Endothelial cell of umbilical vein (primary cell): ENCODE measurements at regions not wholly inside any gene's neighbourhood (a gene's known extent, or its start where the extent isn't known, plus 50 kb on each side); places are given as distances from the start of the nearest gene placed in this dataset.

ENCODE experiments used
- BruUV-seq: library from RNA; stranded (reverse); fragments of 400-500 nt; replicated peaks from 2 replicates; lab custom pipeline; 2021; lab: Mats Ljungman, UMichigan
- CTCF ChIA-PET: fragments of 300-600, 350-600 bp; sonication (Branson Sonifier 250); formaldehyde crosslinking; loops from one replicate; lab custom pipeline; 2021; ENCODE audit warnings: antibody characterized with exemption, inconsistent platforms; lab: Charles Lee
- POLR2A ChIA-PET: fragments of 300-600, 350-600 bp; sonication (Branson Sonifier 250); formaldehyde crosslinking; loops from one replicate; lab custom pipeline; 2021; ENCODE audit warnings: antibody characterized with exemption, inconsistent platforms; lab: Charles Lee
- DNase-seq: peaks from one replicate; pipeline ENCODE4 v3.0.0-alpha.2; 2011; ENCODE audit warnings: low read depth, low spot score
- FAIRE-seq: peaks from 2 replicates; lab custom pipeline; 2011; peaks lifted over from hg19 to GRCh38; lab: Jason Lieb, UNC
- H2AFZ ChIP-seq: 2 replicates; pipeline ENCODE4 v1.6.0; 2012; ENCODE audit warnings: low read depth, low read length, control low read depth, inconsistent platforms
- H3K27ac ChIP-seq: 2 replicates; pipeline ENCODE4 v1.5.1; 2011; ENCODE audit warnings: low read depth, mild to moderate bottlenecking, control low read depth, low read length, moderate library complexity; ENCODE audit not compliant: insufficient read depth
- H3K27me3 ChIP-seq, 2 experiments: 2 replicates each; pipeline versions ENCODE4 v1.6.0 to v1.6.1; 2011; ENCODE audit warnings: low read length in 2 of 2, mixed read lengths in 1 of 2; ENCODE audit not compliant: control insufficient read depth in 2 of 2, insufficient read depth in 2 of 2
- H3K36me3 ChIP-seq, 2 experiments: 2 replicates in 1 of 2; 3 replicates in 1 of 2; pipeline ENCODE4 v1.5.1; 2011; ENCODE audit warnings: low read length in 2 of 2, mild to moderate bottlenecking in 1 of 2, moderate library complexity in 1 of 2; ENCODE audit not compliant: control insufficient read depth in 2 of 2, insufficient read depth in 2 of 2; ENCODE audit errors: extremely low read depth in 1 of 2
- H3K4me1 ChIP-seq: 3 replicates; pipeline ENCODE4 v1.5.1; 2011; ENCODE audit warnings: mild to moderate bottlenecking, low read length; ENCODE audit not compliant: control insufficient read depth, insufficient read depth; ENCODE audit errors: extremely low read depth
- H3K4me2 ChIP-seq: 2 replicates; pipeline ENCODE4 v1.6.1; 2011; ENCODE audit warnings: low read length, control low read depth, mixed read lengths; ENCODE audit not compliant: insufficient read depth
- H3K4me3 ChIP-seq, 3 experiments: fragments of 200-600 bp in 1 of 3; sonication (generic), shearing (Covaris generic) in 1 of 3; replicated peaks in 1 of 3; 2 replicates each; pipeline ENCODE4 v1.5.1; 2011 to 2016; ENCODE audit warnings: control low read depth in 3 of 3, low read length in 3 of 3, mild to moderate bottlenecking in 2 of 3, inconsistent platforms in 1 of 3, low read depth in 1 of 3, moderate library complexity in 1 of 3; ENCODE audit not compliant: insufficient read depth in 1 of 3
- H3K79me2 ChIP-seq: 2 replicates; pipeline ENCODE4 v1.6.0; 2012; ENCODE audit warnings: low read length, inconsistent platforms; ENCODE audit not compliant: control insufficient read depth, insufficient read depth
- H3K9ac ChIP-seq: replicated peaks from 2 replicates; pipeline ENCODE3; 2011; ENCODE audit warnings: low read length, control low read depth; ENCODE audit not compliant: insufficient read depth; ENCODE audit errors: extremely low read depth
- H3K9me1 ChIP-seq: replicated peaks from 3 replicates; pipeline ENCODE4 v1.6.0; 2011; ENCODE audit warnings: mild to moderate bottlenecking, low read length; ENCODE audit not compliant: control insufficient read depth, insufficient read depth; ENCODE audit errors: extremely low read depth
- H3K9me3 ChIP-seq: replicated peaks from 2 replicates; pipeline ENCODE4 v1.5.1; 2012; ENCODE audit warnings: low read length, inconsistent platforms; ENCODE audit not compliant: control insufficient read depth, insufficient read depth
- H4K20me1 ChIP-seq: replicated peaks from 2 replicates; pipeline ENCODE3; 2011; ENCODE audit warnings: mild to moderate bottlenecking, low read length; ENCODE audit not compliant: control insufficient read depth, insufficient read depth; ENCODE audit errors: extremely low read depth
- EZH2 ChIP-seq: IDR thresholded peaks from 2 replicates; pipeline ENCODE4 v1.6.1; 2012; ENCODE audit warnings: borderline replicate concordance, low read depth, mild to moderate bottlenecking, moderate library complexity, low read length, inconsistent platforms; ENCODE audit not compliant: severe bottlenecking
- FOS ChIP-seq: IDR thresholded peaks from 2 replicates; pipeline ENCODE4 v1.6.1; 2011; ENCODE audit warnings: mild to moderate bottlenecking, low read length, moderate library complexity, borderline replicate concordance; ENCODE audit not compliant: insufficient read depth
- GATA2 ChIP-seq: IDR thresholded peaks from 2 replicates; pipeline ENCODE4 v1.7.0; 2011; ENCODE audit warnings: low read depth, mild to moderate bottlenecking, moderate library complexity, mixed read lengths, low read length; ENCODE audit not compliant: insufficient read length, insufficient read depth
- JUN ChIP-seq: IDR thresholded peaks from 2 replicates; pipeline ENCODE4 v1.6.1; 2011; ENCODE audit warnings: borderline replicate concordance, low read depth; ENCODE audit not compliant: insufficient read length, insufficient read depth
- MYC ChIP-seq: IDR thresholded peaks from one replicate; pipeline ENCODE4 v1.6.1; 2011; ENCODE audit warnings: mild to moderate bottlenecking, low read depth, low read length
- POLR2A ChIP-seq: IDR thresholded peaks from 2 replicates; pipeline ENCODE4 v1.6.1; 2012; ENCODE audit warnings: low read depth, mild to moderate bottlenecking, control low read depth, low read length
- POLR2AphosphoS5 ChIP-seq: IDR thresholded peaks from 2 replicates; pipeline ENCODE4 v1.6.1; 2012; ENCODE audit warnings: low read depth, mild to moderate bottlenecking, control low read depth, low read length, moderate library complexity; ENCODE audit not compliant: insufficient read depth
- dilution Hi-C: fragments of 300-500 bp; cut with MboI; formaldehyde crosslinking; loops from one replicate; pipeline ENCODE4 v1.15.0; 2019; ENCODE audit warnings: low sequenced_read_pairs; ENCODE audit not compliant: extremely low pct_ligation_motif_present
- intact Hi-C: fragments of 100-400 bp; cut with micrococcal nuclease; formaldehyde crosslinking; loops from one replicate; pipeline ENCODE4 v1.10.0; 2022
- TF ChIP-seq, protein P1 (sequence below), 2 donors: IDR thresholded peaks; 1 replicate in 1 of 2; 2 replicates in 1 of 2; pipeline ENCODE4 v1.5.1; 2011; ENCODE audit warnings: low read length in 2 of 2, mild to moderate bottlenecking in 2 of 2, moderate library complexity in 2 of 2, control low read depth in 1 of 2, inconsistent platforms in 1 of 2, low read depth in 1 of 2; ENCODE audit not compliant: insufficient read depth in 1 of 2; ENCODE audit errors: extremely low read depth in 1 of 2
- TF ChIP-seq, protein P2 (sequence below): IDR thresholded peaks from 2 replicates; pipeline ENCODE4 v1.6.1; 2011; ENCODE audit not compliant: insufficient read depth, insufficient read length

DNA sequence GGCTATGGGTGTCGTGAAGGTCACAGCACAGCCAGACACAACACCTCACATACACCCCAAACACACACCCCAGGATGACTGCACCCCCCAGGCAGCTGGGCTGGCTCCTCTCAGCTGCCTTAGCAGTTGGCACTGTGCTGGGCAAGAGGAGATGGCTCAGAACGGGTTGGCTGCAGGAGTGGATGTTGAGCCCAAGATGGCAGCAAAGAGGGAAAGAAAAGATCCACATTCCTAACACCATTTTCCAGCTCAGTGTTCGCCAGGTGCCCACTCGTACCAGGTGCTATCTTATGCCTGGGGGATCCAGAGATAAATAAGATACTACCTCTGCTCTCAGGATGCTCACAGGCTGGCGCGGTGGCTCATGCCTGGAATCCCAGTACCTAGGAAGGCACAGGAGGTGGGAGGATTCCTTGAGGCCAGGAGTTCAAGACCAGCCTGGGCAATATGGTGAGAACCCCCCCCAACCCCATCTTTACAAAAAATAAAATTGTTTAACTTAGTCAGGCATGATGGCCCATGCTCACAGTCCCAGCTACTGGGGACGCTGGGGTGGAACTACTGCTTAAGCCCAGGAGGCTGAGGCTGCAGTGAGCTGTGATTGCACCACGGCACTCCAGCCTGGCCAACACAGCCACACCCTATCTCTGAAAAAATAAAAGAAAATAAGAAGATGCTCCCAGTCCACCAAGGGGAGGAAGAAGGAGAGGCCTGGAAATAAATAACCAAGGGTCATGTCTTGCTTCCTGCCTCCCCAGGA lies 89.7 kb upstream of the ZNF507 start:
- no peaks in the 10 kb centered on the region for H3K9me1 ChIP-seq
- DNase-seq (no peak), FAIRE-seq (no peak)
- no TSS peak for BruUV-seq
- no peak overlapping the region for H3K27ac ChIP-seq
- no peak overlapping the region for H2AFZ ChIP-seq
- no peaks in the 10 kb centered on the region for H3K9me3 ChIP-seq
- no peak overlapping the region for H3K4me3 ChIP-seq
- no peaks in the 10 kb centered on the region for H3K79me2 ChIP-seq
- no peaks in the 10 kb centered on the region for H4K20me1 ChIP-seq
- H3K4me1 ChIP-seq: no peaks in the 10 kb centered on the region
- H3K27me3 ChIP-seq: no peaks in the 10 kb centered on the region
- no peak overlapping the region for H3K9ac ChIP-seq
- ChIA-PET CTCF (interaction anchor here (1.0 kb wide), 1 partner anchor 1606 kb away, joined by 3 read pairs; no protein-coding TSS in a partner anchor), POLR2A (no interaction called here)
- H3K4me2 ChIP-seq: no peak overlapping the region
- no peaks in the 10 kb centered on the region for H3K36me3 ChIP-seq
- no peak for TF ChIP-seq EZH2
- no peak for TF ChIP-seq FOS
- TF ChIP-seq POLR2AphosphoS5: no peak
- no peak for TF ChIP-seq MYC
- TF ChIP-seq, protein P1, sequence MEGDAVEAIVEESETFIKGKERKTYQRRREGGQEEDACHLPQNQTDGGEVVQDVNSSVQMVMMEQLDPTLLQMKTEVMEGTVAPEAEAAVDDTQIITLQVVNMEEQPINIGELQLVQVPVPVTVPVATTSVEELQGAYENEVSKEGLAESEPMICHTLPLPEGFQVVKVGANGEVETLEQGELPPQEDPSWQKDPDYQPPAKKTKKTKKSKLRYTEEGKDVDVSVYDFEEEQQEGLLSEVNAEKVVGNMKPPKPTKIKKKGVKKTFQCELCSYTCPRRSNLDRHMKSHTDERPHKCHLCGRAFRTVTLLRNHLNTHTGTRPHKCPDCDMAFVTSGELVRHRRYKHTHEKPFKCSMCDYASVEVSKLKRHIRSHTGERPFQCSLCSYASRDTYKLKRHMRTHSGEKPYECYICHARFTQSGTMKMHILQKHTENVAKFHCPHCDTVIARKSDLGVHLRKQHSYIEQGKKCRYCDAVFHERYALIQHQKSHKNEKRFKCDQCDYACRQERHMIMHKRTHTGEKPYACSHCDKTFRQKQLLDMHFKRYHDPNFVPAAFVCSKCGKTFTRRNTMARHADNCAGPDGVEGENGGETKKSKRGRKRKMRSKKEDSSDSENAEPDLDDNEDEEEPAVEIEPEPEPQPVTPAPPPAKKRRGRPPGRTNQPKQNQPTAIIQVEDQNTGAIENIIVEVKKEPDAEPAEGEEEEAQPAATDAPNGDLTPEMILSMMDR (IDR thresholded peaks at IDR 0.05; ENCODE audit: extremely low read depth in 1 of 2, insufficient read depth in 1 of 2, low read depth in 1 of 2, low read length in 2 of 2): no peak
- TF ChIP-seq, protein P2, sequence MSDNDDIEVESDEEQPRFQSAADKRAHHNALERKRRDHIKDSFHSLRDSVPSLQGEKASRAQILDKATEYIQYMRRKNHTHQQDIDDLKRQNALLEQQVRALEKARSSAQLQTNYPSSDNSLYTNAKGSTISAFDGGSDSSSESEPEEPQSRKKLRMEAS: no peak
- no peak for TF ChIP-seq GATA2
- TF ChIP-seq POLR2A: no peak
- TF ChIP-seq JUN: no peak
- dilution Hi-C loops (no loop called here), intact Hi-C loops (no loop called here)
